Esophagus muscularis mucosa (tissue), 4 donors: ENCODE measurements at regions not wholly inside any gene's neighbourhood (a gene's known extent, or its start where the extent isn't known, plus 50 kb on each side); places are given as distances from the start of the nearest gene placed in this dataset.

ENCODE experiments used
- DNase-seq: peaks from one replicate; pipeline ENCODE4 v3.0.0-alpha.2; 2017; ENCODE audit errors: extremely low spot score
- H3K27ac ChIP-seq, 4 donors: fragments of 200-600 bp; sonication (generic); replicated peaks in 1 of 4; 1 replicate in 3 of 4; 2 replicates in 1 of 4; pipeline ENCODE4 v1.5.1; 2016 to 2019; ENCODE audit warnings: mild to moderate bottlenecking in 1 of 4
- H3K27me3 ChIP-seq, 4 donors: fragments of 200-600 bp; sonication (generic); one replicate each; pipeline versions ENCODE4 v1.5.1 to v1.6.0; 2016 to 2019
- H3K36me3 ChIP-seq, 4 donors: fragments of 200-600 bp; sonication (generic); one replicate each; pipeline ENCODE4 v1.5.1; 2016 to 2019
- H3K4me1 ChIP-seq, 4 donors: fragments of 200-600 bp; sonication (generic); one replicate each; pipeline ENCODE4 v1.5.1; 2016 to 2019
- H3K4me3 ChIP-seq, 4 donors: fragments of 200-600 bp; sonication (generic); 1 replicate in 2 of 4; 2 replicates in 2 of 4; pipeline ENCODE4 v1.5.1; 2016 to 2019; ENCODE audit warnings: mild to moderate bottlenecking in 4 of 4, moderate library complexity in 1 of 4
- H3K9me3 ChIP-seq, 4 donors: fragments of 200-600 bp; sonication (generic); 1 replicate in 3 of 4; 2 replicates in 1 of 4; pipeline ENCODE4 v1.5.1; 2016 to 2019
- CTCF ChIP-seq, 3 experiments: fragments of 200-600 bp in 2 of 3; fragments of 450-650 bp in 1 of 3; sonication (generic) in 2 of 3; IDR thresholded peaks; one replicate each; pipeline ENCODE4 v1.5.1; 2017 to 2019; ENCODE audit warnings: antibody characterized with exemption in 3 of 3, mild to moderate bottlenecking in 2 of 3, moderate library complexity in 1 of 3
- EP300 ChIP-seq: sonication (generic); formaldehyde crosslinking; IDR thresholded peaks from one replicate; pipeline ENCODE4 v1.6.1; 2017; ENCODE audit warnings: antibody characterized with exemption
- POLR2A ChIP-seq: fragments of 450-650 bp; IDR thresholded peaks from one replicate; pipeline ENCODE4 v1.6.1; 2017; ENCODE audit warnings: antibody characterized with exemption, moderate library complexity, mild to moderate bottlenecking, low read depth
- POLR2AphosphoS5 ChIP-seq, 2 donors: sonication (generic); formaldehyde crosslinking; IDR thresholded peaks; one replicate each; pipeline ENCODE4 v1.6.1; 2017; ENCODE audit warnings: antibody characterized with exemption in 2 of 2
- WGBS: methylation state at CpG from one replicate; pipeline ENCODE4 v1.1.5; 2018; 5-methylcytosine and 5-hydroxymethylcytosine counted together
- intact Hi-C: fragments of 100-400 bp; cut with DNase I; formaldehyde crosslinking; loops from one replicate; pipeline ENCODE4 v1.15.1; 2023

DNA sequence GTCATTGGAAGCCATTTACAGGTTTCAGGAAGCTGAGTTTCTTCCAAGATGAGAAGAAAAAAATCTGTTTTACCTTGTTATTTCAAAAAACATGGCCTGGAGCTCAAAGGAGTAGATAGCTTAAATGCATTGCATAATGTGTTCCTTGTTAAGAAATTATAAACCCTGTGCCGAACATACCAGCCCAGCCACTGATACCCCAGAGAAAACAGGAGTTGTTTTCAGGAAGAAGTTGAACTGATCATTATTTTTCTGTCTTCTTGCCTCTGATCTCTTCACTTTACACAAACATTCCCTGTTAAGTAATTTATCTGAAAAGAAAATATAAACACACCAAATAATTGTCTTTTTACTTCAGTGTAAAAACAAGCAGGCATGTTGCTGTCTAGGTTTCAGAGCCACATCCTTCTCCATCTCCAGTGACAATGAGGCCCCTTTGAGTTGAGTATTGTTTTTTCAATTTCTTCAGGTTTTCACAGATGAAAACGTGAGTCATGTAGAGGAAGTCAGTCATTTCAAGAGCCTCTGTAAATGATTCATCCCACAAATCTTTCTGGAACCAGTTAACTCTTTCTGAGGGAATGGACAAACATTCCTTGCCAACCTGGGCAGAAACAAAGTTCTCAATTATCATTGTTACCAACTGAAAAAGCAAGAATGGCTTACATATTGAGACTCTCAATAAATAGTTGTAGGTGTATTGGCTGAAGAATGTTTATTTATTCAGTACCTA is 244.2 kb downstream of the IPMK start:
- Histone ChIP-seq H3K4me3 (no peak overlapping the region), H3K4me1 (no peaks in the 10 kb centered on the region), H3K27me3 (no peaks in the 10 kb centered on the region), H3K27ac (no peak overlapping the region), H3K36me3 (no peaks in the 10 kb centered on the region), H3K9me3 (no peaks in the 10 kb centered on the region)
- no peak for TF ChIP-seq EP300
- TF ChIP-seq POLR2A, result no peak
- TF ChIP-seq POLR2AphosphoS5 (IDR thresholded peaks at IDR 0.05), result no peak
- no peak for TF ChIP-seq CTCF (IDR thresholded peaks at IDR 0.05)
- intact Hi-C loops, result no loop called here
- DNase-seq, result no peak
- 5% methylated on average over 2 of the region's 2 CpGs for WGBS

DNA sequence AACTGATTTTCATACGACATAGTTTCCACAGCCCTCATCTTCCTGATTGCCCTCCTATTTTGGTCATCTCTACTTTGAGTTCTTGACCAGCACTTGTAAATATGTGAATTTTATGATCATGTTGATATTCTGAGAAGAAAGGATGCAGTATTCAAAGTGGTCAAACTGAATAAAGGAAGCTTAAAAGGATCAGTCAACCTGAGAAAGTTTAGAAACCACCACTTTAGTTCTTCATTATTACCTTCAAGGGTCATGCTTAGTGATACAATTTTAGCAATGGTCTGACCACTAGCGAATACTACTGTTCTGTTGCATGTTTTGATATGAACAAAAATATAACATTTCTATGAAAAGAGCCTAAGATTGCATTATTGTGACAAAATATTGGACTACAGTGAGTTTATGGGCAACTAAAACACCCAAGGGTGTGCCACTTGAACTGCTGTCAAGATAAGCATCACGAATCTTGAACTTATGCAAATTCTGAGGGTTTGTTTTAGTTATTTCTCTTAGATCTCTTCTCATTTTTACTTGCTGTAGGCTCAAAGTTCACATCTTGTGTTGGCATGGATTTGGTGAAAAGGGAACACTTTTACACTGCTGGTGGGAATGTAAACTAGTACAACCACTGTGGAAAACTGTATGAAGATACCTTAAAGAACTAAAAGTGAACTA is 247.7 kb downstream of the IPMK start:
- DNase-seq, result no peak
- intact Hi-C loops, result no loop called here
- WGBS, result 78% methylated on average over 3 of the region's 3 CpGs
- Histone ChIP-seq H3K27ac (no peak overlapping the region), H3K4me1 (no peaks in the 10 kb centered on the region), H3K9me3 (no peaks in the 10 kb centered on the region), H3K27me3 (no peaks in the 10 kb centered on the region), H3K36me3 (no peaks in the 10 kb centered on the region), H3K4me3 (no peak overlapping the region)
- TF ChIP-seq CTCF (IDR thresholded peaks at IDR 0.05), result no peak
- no peak for TF ChIP-seq POLR2A
- no peak for TF ChIP-seq POLR2AphosphoS5 (IDR thresholded peaks at IDR 0.05)

- no peaks in the 10 kb centered on the region for H3K27me3 ChIP-seq
- TF ChIP-seq CTCF (IDR thresholded peaks at IDR 0.05), result no peak
- TF ChIP-seq POLR2A, result no peak
- no peak for TF ChIP-seq EP300
- TF ChIP-seq POLR2AphosphoS5 (IDR thresholded peaks at IDR 0.05), result no peak
- intact Hi-C loops, result no loop called here
- H3K4me3 ChIP-seq, result no peak overlapping the region
- DNase-seq, result no peak
- no peak overlapping the region for H3K27ac ChIP-seq
- H3K9me3 ChIP-seq, result no peaks in the 10 kb centered on the region
- H3K36me3 ChIP-seq, result no peaks in the 10 kb centered on the region
- WGBS, result 82% methylated on average over 5 of the region's 5 CpGs
- no peaks in the 10 kb centered on the region for H3K4me1 ChIP-seq
Observed at GRCh38 chr10:58017719-58018367, 249.9 kb downstream of the IPMK start.

DNA sequence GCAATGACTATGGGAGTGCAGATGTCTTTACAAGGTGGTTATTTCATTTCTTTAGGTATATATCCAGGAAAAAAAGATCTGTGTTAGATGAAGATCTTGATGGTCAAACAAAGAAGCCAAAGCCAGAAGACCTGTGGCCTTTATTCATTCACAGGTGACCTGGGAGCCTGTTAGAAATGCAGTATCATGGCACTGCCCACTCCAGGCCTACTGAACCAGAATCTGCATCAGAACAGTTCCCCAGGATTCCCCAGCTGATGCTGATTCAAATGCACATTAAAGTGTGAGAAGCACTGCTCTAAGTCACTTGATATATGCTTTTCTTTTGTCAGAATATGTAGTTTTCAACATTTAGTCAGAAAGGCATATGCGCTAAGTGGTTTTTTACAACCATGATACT is 251.1 kb downstream of the IPMK start:
- H3K9me3 ChIP-seq, result no peaks in the 10 kb centered on the region
- H3K27me3 ChIP-seq, result no peaks in the 10 kb centered on the region
- H3K36me3 ChIP-seq, result no peaks in the 10 kb centered on the region
- H3K4me1 ChIP-seq, result no peaks in the 10 kb centered on the region
- DNase-seq, result no peak
- intact Hi-C loops, result no loop called here
- no peak overlapping the region for H3K27ac ChIP-seq
- TF ChIP-seq EP300, result no peak
- no peak for TF ChIP-seq POLR2A
- TF ChIP-seq POLR2AphosphoS5 (IDR thresholded peaks at IDR 0.05), result no peak
- no peak for TF ChIP-seq CTCF (IDR thresholded peaks at IDR 0.05)
- no peak overlapping the region for H3K4me3 ChIP-seq
- WGBS, result 96% methylated on average over 1 of the region's 1 CpG
